NCI-H2171 treated with DMSO at 0.1 percent for 48 hours (cell line): ENCODE measurements at regions not wholly inside any gene's neighbourhood (a gene's known extent, or its start where the extent isn't known, plus 50 kb on each side); places are given as distances from the start of the nearest gene placed in this dataset.
"Not testable (repeated sequence)": the region's sequence is repeated elsewhere in the genome, so short reads cannot be mapped to it uniquely, and the experiment has no call there.

Experiments
- DNase-seq: peaks from one replicate; lab custom pipeline; 2025; lab: John Stamatoyannopoulos, UW

- DNase-seq, result no peak
Measured at GRCh38 chr10:44102726-44103255, 282.1 kb downstream of the CXCL12 start.

- DNase-seq, result no peak
Measured at GRCh38 chr10:44101082-44101481, 283.8 kb downstream of the CXCL12 start.

GRCh38 chr10:44099511-44099910 lies 285.4 kb downstream of the CXCL12 start:
- DNase-seq, result no peak

- DNase-seq, result not testable (repeated sequence)
Measured at GRCh38 chr10:44096217-44096616, 288.7 kb downstream of the CXCL12 start.

- DNase-seq, result no peak
Measured at GRCh38 chr10:44089671-44090070, 295.2 kb downstream of the CXCL12 start.

GRCh38 chr10:44087403-44087802 lies 297.5 kb downstream of the CXCL12 start:
- no peak for DNase-seq

GRCh38 chr10:44083719-44084400 lies 301.0 kb downstream of the CXCL12 start:
- DNase-seq, result no peak

GRCh38 chr10:44071479-44071878 lies 313.4 kb downstream of the CXCL12 start:
- no peak for DNase-seq

GRCh38 chr10:44070282-44070681 lies 314.6 kb downstream of the CXCL12 start:
- no peak for DNase-seq

- no peak for DNase-seq
Measured at GRCh38 chr10:44069573-44069972, 315.3 kb downstream of the CXCL12 start.

- no peak for DNase-seq
Measured at GRCh38 chr10:44068716-44069482, 316.0 kb downstream of the CXCL12 start.

- DNase-seq, result no peak
Measured at GRCh38 chr10:44067432-44067831, 317.5 kb downstream of the CXCL12 start.

GRCh38 chr10:44066527-44067255 lies 318.2 kb downstream of the CXCL12 start:
- no peak for DNase-seq

- DNase-seq, result no peak
Measured at GRCh38 chr10:44065788-44066526, 318.9 kb downstream of the CXCL12 start.

- no peak for DNase-seq
Measured at GRCh38 chr10:44064987-44065787, 319.7 kb downstream of the CXCL12 start.

GRCh38 chr10:44064317-44064716 lies 320.6 kb downstream of the CXCL12 start:
- no peak for DNase-seq

GRCh38 chr10:44063686-44064085 lies 321.2 kb downstream of the CXCL12 start:
- DNase-seq, result no peak

GRCh38 chr10:44060719-44061118 lies 324.2 kb downstream of the CXCL12 start:
- no peak for DNase-seq

- DNase-seq, result no peak
Measured at GRCh38 chr10:44060221-44060620, 324.7 kb downstream of the CXCL12 start.

GRCh38 chr10:44058259-44058658 lies 326.6 kb downstream of the CXCL12 start:
- no peak for DNase-seq
